ENCODE measurements at regions not wholly inside any gene's neighbourhood (a gene's known extent, or its start where the extent isn't known, plus 50 kb on each side); places are given as distances from the start of the nearest gene placed in this dataset.

DNA sequence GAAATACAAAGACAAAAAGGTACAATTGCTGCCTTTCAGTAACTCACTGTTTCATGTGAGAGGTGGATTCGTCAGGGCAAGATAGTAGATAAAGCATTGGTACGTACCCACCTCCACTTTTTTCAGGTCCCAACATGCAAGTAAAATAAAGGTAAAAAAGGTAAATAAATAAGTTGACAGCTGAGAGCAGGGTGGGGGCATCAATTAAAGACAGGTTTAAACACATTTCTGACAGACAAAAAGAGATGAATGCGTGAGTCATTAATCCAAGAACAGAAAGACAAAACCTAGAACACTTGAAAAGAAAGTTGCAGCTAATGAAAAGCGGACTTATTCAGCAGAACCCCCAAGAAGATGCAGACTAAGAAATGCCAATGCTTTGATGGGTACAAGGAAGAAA is 979.6 kb upstream of the CDH2 start:
- H3K27ac ChIP-seq = no peak overlapping the region
- no peak for TF ChIP-seq ZFX (IDR thresholded peaks at IDR 0.05; ENCODE audit: borderline replicate concordance)
- TF ChIP-seq, protein P1, sequence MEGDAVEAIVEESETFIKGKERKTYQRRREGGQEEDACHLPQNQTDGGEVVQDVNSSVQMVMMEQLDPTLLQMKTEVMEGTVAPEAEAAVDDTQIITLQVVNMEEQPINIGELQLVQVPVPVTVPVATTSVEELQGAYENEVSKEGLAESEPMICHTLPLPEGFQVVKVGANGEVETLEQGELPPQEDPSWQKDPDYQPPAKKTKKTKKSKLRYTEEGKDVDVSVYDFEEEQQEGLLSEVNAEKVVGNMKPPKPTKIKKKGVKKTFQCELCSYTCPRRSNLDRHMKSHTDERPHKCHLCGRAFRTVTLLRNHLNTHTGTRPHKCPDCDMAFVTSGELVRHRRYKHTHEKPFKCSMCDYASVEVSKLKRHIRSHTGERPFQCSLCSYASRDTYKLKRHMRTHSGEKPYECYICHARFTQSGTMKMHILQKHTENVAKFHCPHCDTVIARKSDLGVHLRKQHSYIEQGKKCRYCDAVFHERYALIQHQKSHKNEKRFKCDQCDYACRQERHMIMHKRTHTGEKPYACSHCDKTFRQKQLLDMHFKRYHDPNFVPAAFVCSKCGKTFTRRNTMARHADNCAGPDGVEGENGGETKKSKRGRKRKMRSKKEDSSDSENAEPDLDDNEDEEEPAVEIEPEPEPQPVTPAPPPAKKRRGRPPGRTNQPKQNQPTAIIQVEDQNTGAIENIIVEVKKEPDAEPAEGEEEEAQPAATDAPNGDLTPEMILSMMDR (IDR thresholded peaks at IDR 0.05) = no peak

- TF ChIP-seq, protein P1 (IDR thresholded peaks at IDR 0.05) = no peak
- no peak for TF ChIP-seq ZFX (IDR thresholded peaks at IDR 0.05; ENCODE audit: borderline replicate concordance)
- no peak overlapping the region for H3K27ac ChIP-seq
Measured at GRCh38 chr18:29154758-29155725, 978.1 kb upstream of the CDH2 start.

GRCh38 chr18:29154196-29154757 is 977.3 kb upstream of the CDH2 start:
- TF ChIP-seq, protein P1 (IDR thresholded peaks at IDR 0.05) = no peak
- no peak for TF ChIP-seq ZFX (IDR thresholded peaks at IDR 0.05; ENCODE audit: borderline replicate concordance)
- H3K27ac ChIP-seq = no peak overlapping the region

DNA sequence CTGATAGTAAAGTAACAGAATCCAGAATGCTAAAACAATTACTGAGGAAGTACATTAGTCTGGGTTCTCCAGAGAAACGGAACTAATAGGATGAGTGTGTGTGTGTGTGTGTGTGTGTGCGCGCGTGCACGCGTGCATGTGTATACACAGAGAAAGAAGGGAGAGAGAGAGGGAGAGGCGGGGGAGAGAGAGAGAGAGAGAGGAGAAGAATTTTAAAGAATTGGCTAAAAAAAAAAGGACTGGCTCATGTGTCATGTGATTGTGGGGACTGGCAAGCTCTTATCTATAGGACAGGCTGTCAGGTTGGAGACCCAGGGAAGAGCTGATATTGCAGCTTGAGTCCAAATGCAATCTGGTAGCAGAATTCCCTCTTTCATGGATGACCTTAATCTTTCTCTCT is 976.2 kb upstream of the CDH2 start:
- TF ChIP-seq ZFX (IDR thresholded peaks at IDR 0.05; ENCODE audit: borderline replicate concordance) = no peak
- TF ChIP-seq, protein P1 (IDR thresholded peaks at IDR 0.05) = no peak
- H3K27ac ChIP-seq = no peak overlapping the region

GRCh38 chr18:29147944-29148343 is 971.0 kb upstream of the CDH2 start:
- H3K27ac ChIP-seq = no peak overlapping the region
- TF ChIP-seq, protein P1 (IDR thresholded peaks at IDR 0.05) = no peak
- no peak for TF ChIP-seq ZFX (IDR thresholded peaks at IDR 0.05; ENCODE audit: borderline replicate concordance)

DNA sequence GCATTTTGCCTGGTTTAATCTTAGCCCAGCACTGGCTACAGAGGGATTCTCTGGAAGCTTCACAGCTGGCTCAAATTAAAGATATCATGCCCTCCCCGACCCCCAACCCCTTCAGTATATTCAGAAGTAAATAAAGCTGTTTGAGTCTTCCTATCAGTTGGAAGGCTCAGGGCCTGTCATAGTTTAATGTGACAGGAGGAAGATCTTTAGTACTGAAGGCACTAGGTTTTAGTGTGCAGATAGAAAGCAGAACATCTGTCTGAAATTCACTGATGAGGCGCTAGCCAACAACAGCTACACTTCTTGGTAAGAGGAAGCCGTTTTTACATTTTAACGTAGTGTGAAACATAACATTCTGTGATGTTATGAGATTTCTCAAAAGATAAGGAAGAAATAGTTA is 969.1 kb upstream of the CDH2 start:
- no peak overlapping the region for H3K27ac ChIP-seq
- TF ChIP-seq ZFX (IDR thresholded peaks at IDR 0.05; ENCODE audit: borderline replicate concordance) = no peak
- TF ChIP-seq, protein P1 (IDR thresholded peaks at IDR 0.05) = no peak

DNA sequence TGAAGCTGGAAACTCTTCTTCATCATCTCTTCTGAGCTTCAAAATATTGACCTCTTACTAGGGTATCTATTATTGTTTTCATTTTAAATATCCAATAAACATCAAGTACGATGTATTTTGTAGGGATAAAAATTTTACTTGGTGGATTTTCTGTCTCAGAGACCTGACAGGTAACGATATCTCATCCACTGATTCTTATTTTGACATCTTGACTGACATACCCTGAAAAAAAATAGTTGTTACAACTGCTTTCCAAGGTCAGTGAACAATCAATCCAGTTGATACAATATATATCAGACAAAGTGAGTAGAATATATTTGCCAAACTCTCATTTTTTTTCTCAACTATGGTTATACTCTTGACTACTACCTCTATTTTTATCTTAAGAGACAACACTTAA is 963.7 kb upstream of the CDH2 start:
- no peak overlapping the region for H3K27ac ChIP-seq
- no peak for TF ChIP-seq ZFX (IDR thresholded peaks at IDR 0.05; ENCODE audit: borderline replicate concordance)
- TF ChIP-seq, protein P1 (IDR thresholded peaks at IDR 0.05) = no peak
